ENCODE measurements at regions not wholly inside any gene's neighbourhood (a gene's known extent, or its start where the extent isn't known, plus 50 kb on each side); places are given as distances from the start of the nearest gene placed in this dataset.
"Not testable (repeated sequence)": the region's sequence is repeated elsewhere in the genome, so short reads cannot be mapped to it uniquely, and the experiment has no call there.

- no peaks in the 10 kb centered on the region for H3K36me3 Mint-ChIP-seq
- no peaks in the 10 kb centered on the region for H3K9me3 Mint-ChIP-seq
- Histone ChIP-seq H3K27me3 (replicated peaks in 1 of 2; ENCODE audit: control insufficient read depth in 2 of 2, extremely low read depth in 1 of 2, insufficient read depth in 2 of 2, low read length in 1 of 2) (no peaks in the 10 kb centered on the region), H3K9me3 (no peaks in the 10 kb centered on the region), H3K4me1 (ENCODE audit: control insufficient read depth in 1 of 2, extremely low read depth in 1 of 2, insufficient read depth in 2 of 2, low read length in 2 of 2) (no peaks in the 10 kb centered on the region), H3K4me3 (ENCODE audit: control insufficient read depth in 1 of 2, extremely low read depth in 1 of 2, low read length in 1 of 2) (no peak overlapping the region), H3K27ac (ENCODE audit: low read length) (no peak overlapping the region), H3K36me3 (ENCODE audit: control insufficient read depth in 2 of 2, extremely low read depth in 1 of 2, insufficient read depth in 1 of 2, low read length in 1 of 2) (no peaks in the 10 kb centered on the region)
- POLR2A ChIA-PET, result no interaction called here
- H3K27me3 Mint-ChIP-seq, result no peaks in the 10 kb centered on the region
- no peak overlapping the region for H3K4me3 Mint-ChIP-seq
- CTCF ChIA-PET, result interaction anchor here in 1 of 2 donors (0.6 kb wide), 1 partner anchor 1957 kb away, joined by 4 read pairs; no protein-coding TSS in a partner anchor
- DNase-seq (no peak), ATAC-seq (replicated peaks in 1 of 4) (no peak)
- no peaks in the 10 kb centered on the region for H3K4me1 Mint-ChIP-seq
- no peak overlapping the region for H3K27ac Mint-ChIP-seq
- WGBS (ENCODE audit: insufficient coverage), result 74% methylated on average over 4 of the region's 4 CpGs
Observed at GRCh38 chr9:31588006-31588405, 796.4 kb upstream of the ACO1 start.

GRCh38 chr9:31588756-31589155 is 795.7 kb upstream of the ACO1 start:
- H3K4me1 Mint-ChIP-seq, result no peaks in the 10 kb centered on the region
- ATAC-seq (replicated peaks in 1 of 4), result no peak
- no peaks in the 10 kb centered on the region for H3K9me3 Mint-ChIP-seq
- no peaks in the 10 kb centered on the region for H3K36me3 ChIP-seq (ENCODE audit: control insufficient read depth in 2 of 2, extremely low read depth in 1 of 2, insufficient read depth in 1 of 2, low read length in 1 of 2)
- no peaks in the 10 kb centered on the region for H3K9me3 ChIP-seq
- H3K4me3 ChIP-seq (ENCODE audit: control insufficient read depth in 1 of 2, extremely low read depth in 1 of 2, low read length in 1 of 2), result no peak overlapping the region
- no peaks in the 10 kb centered on the region for H3K36me3 Mint-ChIP-seq
- ChIA-PET CTCF (no interaction called here), POLR2A (no interaction called here)
- DNase-seq, result no peak
- H3K4me3 Mint-ChIP-seq, result no peak overlapping the region
- H3K27me3 ChIP-seq (replicated peaks in 1 of 2; ENCODE audit: control insufficient read depth in 2 of 2, extremely low read depth in 1 of 2, insufficient read depth in 2 of 2, low read length in 1 of 2), result no peaks in the 10 kb centered on the region
- H3K27ac Mint-ChIP-seq, result no peak overlapping the region
- H3K27me3 Mint-ChIP-seq, result no peaks in the 10 kb centered on the region
- no peak overlapping the region for H3K27ac ChIP-seq (ENCODE audit: low read length)
- H3K4me1 ChIP-seq (ENCODE audit: control insufficient read depth in 1 of 2, extremely low read depth in 1 of 2, insufficient read depth in 2 of 2, low read length in 2 of 2), result no peaks in the 10 kb centered on the region

- no peaks in the 10 kb centered on the region for H3K36me3 ChIP-seq (ENCODE audit: control insufficient read depth in 2 of 2, extremely low read depth in 1 of 2, insufficient read depth in 1 of 2, low read length in 1 of 2)
- H3K9me3 Mint-ChIP-seq, result no peaks in the 10 kb centered on the region
- CTCF ChIA-PET, result no interaction called here
Observed at GRCh38 chr9:31590091-31590490, 794.4 kb upstream of the ACO1 start.

GRCh38 chr9:31597086-31597485 is 787.4 kb upstream of the ACO1 start:
- H3K36me3 Mint-ChIP-seq; H3K9me3 Mint-ChIP-seq; H3K9me3 ChIP-seq; H3K27ac ChIP-seq (ENCODE audit: low read length); H3K27me3 ChIP-seq (replicated peaks in 1 of 2; ENCODE audit: control insufficient read depth in 2 of 2, extremely low read depth in 1 of 2, insufficient read depth in 2 of 2, low read length in 1 of 2); H3K27me3 Mint-ChIP-seq; DNase-seq; H3K36me3 ChIP-seq (ENCODE audit: control insufficient read depth in 2 of 2, extremely low read depth in 1 of 2, insufficient read depth in 1 of 2, low read length in 1 of 2); H3K4me3 Mint-ChIP-seq; ATAC-seq (replicated peaks in 1 of 4); H3K4me3 ChIP-seq (ENCODE audit: control insufficient read depth in 1 of 2, extremely low read depth in 1 of 2, low read length in 1 of 2); H3K27ac Mint-ChIP-seq; H3K4me1 ChIP-seq (ENCODE audit: control insufficient read depth in 1 of 2, extremely low read depth in 1 of 2, insufficient read depth in 2 of 2, low read length in 2 of 2); POLR2A ChIA-PET; CTCF ChIA-PET: not testable (repeated sequence)
- H3K4me1 Mint-ChIP-seq, result peaks cover 11 to 12% (median 11%) of the 10 kb centered on the region in 3 donors
- 54% methylated on average over 2 of the region's 5 CpGs for WGBS (ENCODE audit: insufficient coverage)

More at GRCh38 chr9:31590091-31590490, 794.4 kb upstream of the ACO1 start:
- Mint-ChIP-seq H3K27me3 (no peaks in the 10 kb centered on the region), H3K4me1 (no peaks in the 10 kb centered on the region), H3K36me3 (no peaks in the 10 kb centered on the region), H3K27ac (no peak overlapping the region), H3K4me3 (no peak overlapping the region)
- DNase-seq (no peak), ATAC-seq (replicated peaks in 1 of 4) (no peak)
- WGBS (ENCODE audit: insufficient coverage), result 60% methylated on average over 1 of the region's 2 CpGs
- Histone ChIP-seq H3K4me1 (ENCODE audit: control insufficient read depth in 1 of 2, extremely low read depth in 1 of 2, insufficient read depth in 2 of 2, low read length in 2 of 2) (no peaks in the 10 kb centered on the region), H3K27ac (ENCODE audit: low read length) (no peak overlapping the region), H3K9me3 (no peaks in the 10 kb centered on the region), H3K4me3 (ENCODE audit: control insufficient read depth in 1 of 2, extremely low read depth in 1 of 2, low read length in 1 of 2) (no peak overlapping the region), H3K27me3 (replicated peaks in 1 of 2; ENCODE audit: control insufficient read depth in 2 of 2, extremely low read depth in 1 of 2, insufficient read depth in 2 of 2, low read length in 1 of 2) (no peaks in the 10 kb centered on the region)
- POLR2A ChIA-PET, result no interaction called here

- no peaks in the 10 kb centered on the region for H3K4me1 ChIP-seq (ENCODE audit: control insufficient read depth in 1 of 2, extremely low read depth in 1 of 2, insufficient read depth in 2 of 2, low read length in 2 of 2)
- Mint-ChIP-seq H3K9me3 (no peaks in the 10 kb centered on the region), H3K27ac (peak overlapping the region in 1 of 2 donors; percentile 41), H3K36me3 (no peaks in the 10 kb centered on the region), H3K4me1 (peaks cover 11 to 12% (median 11%) of the 10 kb centered on the region in 3 donors), H3K4me3 (no peak overlapping the region), H3K27me3 (no peaks in the 10 kb centered on the region)
- ChIA-PET POLR2A (no interaction called here), CTCF (no interaction called here)
- H3K4me3 ChIP-seq (ENCODE audit: control insufficient read depth in 1 of 2, extremely low read depth in 1 of 2, low read length in 1 of 2), result no peak overlapping the region
- peak in 10 of 35 experiments; percentile 1 to 22 (median 6) for DNase-seq
- H3K36me3 ChIP-seq (ENCODE audit: control insufficient read depth in 2 of 2, extremely low read depth in 1 of 2, insufficient read depth in 1 of 2, low read length in 1 of 2), result no peaks in the 10 kb centered on the region
- no peak overlapping the region for H3K27ac ChIP-seq (ENCODE audit: low read length)
- H3K9me3 ChIP-seq, result no peaks in the 10 kb centered on the region
- no peaks in the 10 kb centered on the region for H3K27me3 ChIP-seq (replicated peaks in 1 of 2; ENCODE audit: control insufficient read depth in 2 of 2, extremely low read depth in 1 of 2, insufficient read depth in 2 of 2, low read length in 1 of 2)
- peak; percentile 52 to 88 (median 84) for ATAC-seq (replicated peaks in 1 of 4)
Observed at GRCh38 chr9:31597977-31598376, 786.5 kb upstream of the ACO1 start.

- CTCF ChIA-PET, result no interaction called here
- no peak overlapping the region for H3K27ac ChIP-seq (ENCODE audit: low read length)
- Mint-ChIP-seq H3K27ac (no peak overlapping the region), H3K27me3 (no peaks in the 10 kb centered on the region), H3K4me3 (no peak overlapping the region), H3K36me3 (no peaks in the 10 kb centered on the region), H3K9me3 (no peaks in the 10 kb centered on the region), H3K4me1 (peaks cover 11 to 12% (median 11%) of the 10 kb centered on the region in 3 donors)
- H3K27me3 ChIP-seq (replicated peaks in 1 of 2; ENCODE audit: control insufficient read depth in 2 of 2, extremely low read depth in 1 of 2, insufficient read depth in 2 of 2, low read length in 1 of 2), result no peaks in the 10 kb centered on the region
- no peaks in the 10 kb centered on the region for H3K4me1 ChIP-seq (ENCODE audit: control insufficient read depth in 1 of 2, extremely low read depth in 1 of 2, insufficient read depth in 2 of 2, low read length in 2 of 2)
- POLR2A ChIA-PET, result no interaction called here
- no peak overlapping the region for H3K4me3 ChIP-seq (ENCODE audit: control insufficient read depth in 1 of 2, extremely low read depth in 1 of 2, low read length in 1 of 2)
- ATAC-seq (replicated peaks in 1 of 4), result no peak
- no peaks in the 10 kb centered on the region for H3K36me3 ChIP-seq (ENCODE audit: control insufficient read depth in 2 of 2, extremely low read depth in 1 of 2, insufficient read depth in 1 of 2, low read length in 1 of 2)
- DNase-seq, result no peak
- H3K9me3 ChIP-seq, result no peaks in the 10 kb centered on the region
Observed at GRCh38 chr9:31601666-31602065, 782.8 kb upstream of the ACO1 start.

- DNase-seq (no peak), ATAC-seq (replicated peaks in 1 of 4) (no peak)
- Histone ChIP-seq H3K36me3 (ENCODE audit: control insufficient read depth in 2 of 2, extremely low read depth in 1 of 2, insufficient read depth in 1 of 2, low read length in 1 of 2) (no peaks in the 10 kb centered on the region), H3K4me1 (ENCODE audit: control insufficient read depth in 1 of 2, extremely low read depth in 1 of 2, insufficient read depth in 2 of 2, low read length in 2 of 2) (no peaks in the 10 kb centered on the region), H3K27me3 (replicated peaks in 1 of 2; ENCODE audit: control insufficient read depth in 2 of 2, extremely low read depth in 1 of 2, insufficient read depth in 2 of 2, low read length in 1 of 2) (no peaks in the 10 kb centered on the region), H3K4me3 (ENCODE audit: control insufficient read depth in 1 of 2, extremely low read depth in 1 of 2, low read length in 1 of 2) (no peak overlapping the region), H3K9me3 (no peaks in the 10 kb centered on the region), H3K27ac (ENCODE audit: low read length) (no peak overlapping the region)
- Mint-ChIP-seq H3K9me3 (no peaks in the 10 kb centered on the region), H3K4me3 (no peak overlapping the region), H3K27ac (no peak overlapping the region), H3K4me1 (peaks cover 0 to 2% (median 1%) of the 10 kb centered on the region in 3 donors), H3K27me3 (no peaks in the 10 kb centered on the region), H3K36me3 (no peaks in the 10 kb centered on the region)
- ChIA-PET CTCF (interaction anchor here in 1 of 2 donors (0.7 kb wide), 1 partner anchor 17 kb away, joined by 4 read pairs; no protein-coding TSS in a partner anchor), POLR2A (no interaction called here)
- no CpG with 5 or more reads among the region's 1 CpG for WGBS (ENCODE audit: insufficient coverage)
Observed at GRCh38 chr9:31604531-31604930, 779.9 kb upstream of the ACO1 start.

Data from T-cell (primary cell).